GM18870 (cell line): ENCODE measurements at regions not wholly inside any gene's neighbourhood (a gene's known extent, or its start where the extent isn't known, plus 50 kb on each side); places are given as distances from the start of the nearest gene placed in this dataset.

Source experiments
- ATAC-seq: cut with Tn5 transposase; IDR thresholded peaks from one replicate; pipeline ENCODE4 v1.9.1; 2021; ENCODE audit warnings: moderate library complexity; ENCODE audit not compliant: unreplicated experiment

DNA sequence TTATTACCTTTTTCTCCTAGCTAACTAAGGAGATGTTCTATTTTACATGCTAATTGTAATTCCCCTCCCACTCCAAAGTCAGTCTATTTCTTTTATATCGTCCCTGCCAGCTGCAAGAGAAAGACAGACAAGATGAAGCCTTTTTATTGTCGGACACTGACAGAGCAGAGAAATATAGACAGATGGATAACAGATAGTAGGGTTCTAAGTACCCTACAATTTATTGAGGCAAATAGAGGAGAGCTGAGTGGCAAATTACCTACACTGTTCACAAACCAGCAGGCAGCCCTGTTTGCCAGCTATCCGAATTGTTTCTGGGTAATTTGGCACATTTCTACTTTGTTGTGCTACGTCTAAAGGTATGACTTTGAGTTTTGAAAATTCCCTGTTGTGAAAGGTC is 392.3 kb upstream of the ZNF717 start:
- no peak for ATAC-seq

DNA sequence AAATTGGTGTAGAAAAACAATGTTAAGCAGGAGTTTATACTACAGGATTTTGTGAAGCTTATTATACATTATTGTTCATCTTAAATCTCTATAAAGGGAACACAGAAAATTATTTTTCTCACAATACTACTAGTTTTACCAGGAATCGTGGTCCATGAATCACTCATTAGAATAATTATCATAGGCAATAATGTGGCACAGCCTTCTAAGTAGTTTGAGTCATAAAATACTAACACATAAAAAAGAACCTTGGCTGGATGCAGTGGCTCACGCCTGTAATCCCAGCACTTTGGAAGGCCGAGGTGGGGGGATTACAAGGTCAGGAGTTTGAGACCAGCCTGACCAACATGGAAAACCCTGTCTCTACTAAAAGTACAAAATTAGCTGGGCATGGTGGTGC is 393.1 kb upstream of the ZNF717 start:
- ATAC-seq = no peak

DNA sequence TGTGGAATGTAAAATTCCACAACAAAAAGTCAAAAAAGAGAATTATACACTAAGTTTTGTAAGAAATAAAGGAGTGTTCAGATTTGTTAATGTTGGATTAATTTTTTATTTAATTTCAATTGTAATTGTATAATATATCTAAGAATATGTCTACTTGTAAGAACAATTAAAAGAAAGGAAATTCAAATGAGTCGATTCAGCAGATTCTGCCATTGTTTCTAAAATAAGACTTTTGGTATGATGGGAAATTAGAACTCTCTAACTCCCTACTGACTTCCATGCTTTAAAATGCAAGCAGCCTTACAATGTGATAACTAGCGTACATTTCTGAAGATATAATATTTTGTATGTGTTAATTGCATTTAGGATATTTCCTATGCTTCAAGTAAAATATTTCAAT is 395.9 kb upstream of the ZNF717 start:
- ATAC-seq = no peak

DNA sequence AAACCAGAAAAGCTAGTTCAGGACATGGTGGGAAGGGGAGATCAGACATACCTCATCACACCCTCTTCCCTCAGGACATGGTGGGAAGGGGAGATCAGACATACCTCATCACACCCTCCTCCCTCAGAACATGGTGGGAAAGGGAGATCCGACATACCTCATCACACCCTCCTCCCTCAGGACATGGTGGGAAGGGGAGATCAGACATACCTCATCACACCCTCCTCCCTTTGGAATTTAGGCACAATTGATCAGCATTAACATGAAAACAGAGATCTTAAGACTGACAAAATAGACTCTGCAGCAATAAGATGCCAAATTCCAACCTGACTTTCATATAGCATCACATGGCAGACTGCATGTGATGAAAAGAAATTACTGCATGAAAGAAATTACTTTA is 412.7 kb upstream of the ZNF717 start:
- ATAC-seq = no peak

DNA sequence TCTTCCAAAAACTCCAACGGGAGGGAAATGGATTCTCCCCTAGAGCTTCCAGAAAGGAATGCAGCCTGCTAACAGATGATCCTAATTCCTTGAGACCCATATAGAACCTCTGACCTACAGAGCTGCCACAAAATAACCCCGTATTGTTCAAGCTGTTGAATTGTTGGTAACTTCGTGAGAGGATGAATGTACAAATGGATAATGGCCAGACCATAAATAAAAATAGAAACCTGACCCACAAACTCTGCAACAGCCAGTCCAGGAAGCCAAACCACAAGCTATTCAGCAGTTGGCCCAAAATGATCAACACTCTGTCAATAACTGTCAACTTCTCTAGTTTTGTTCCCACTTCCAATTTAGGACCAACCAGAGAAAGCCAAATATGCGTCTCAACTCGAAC is 414.0 kb upstream of the ZNF717 start:
- no peak for ATAC-seq

DNA sequence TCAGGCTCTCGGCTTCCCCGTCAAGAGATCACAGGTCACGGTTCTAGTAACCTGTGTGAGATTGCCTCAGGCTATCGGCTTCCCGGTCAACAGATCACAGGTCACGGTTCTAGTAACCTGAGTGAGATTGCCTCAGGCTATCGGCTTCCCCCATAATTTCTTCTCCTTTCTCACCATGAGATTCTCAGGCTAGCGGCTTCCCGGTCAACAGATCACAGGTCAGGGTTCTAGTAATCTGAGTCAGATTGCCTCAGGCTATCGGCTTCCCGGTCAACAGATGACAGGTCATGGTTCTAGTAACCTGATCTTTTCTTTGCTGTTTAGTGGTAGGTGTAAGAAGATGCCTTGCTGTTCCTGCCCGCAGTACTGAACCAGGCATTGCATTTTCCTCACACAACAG is 418.2 kb upstream of the ZNF717 start:
- no peak for ATAC-seq

DNA sequence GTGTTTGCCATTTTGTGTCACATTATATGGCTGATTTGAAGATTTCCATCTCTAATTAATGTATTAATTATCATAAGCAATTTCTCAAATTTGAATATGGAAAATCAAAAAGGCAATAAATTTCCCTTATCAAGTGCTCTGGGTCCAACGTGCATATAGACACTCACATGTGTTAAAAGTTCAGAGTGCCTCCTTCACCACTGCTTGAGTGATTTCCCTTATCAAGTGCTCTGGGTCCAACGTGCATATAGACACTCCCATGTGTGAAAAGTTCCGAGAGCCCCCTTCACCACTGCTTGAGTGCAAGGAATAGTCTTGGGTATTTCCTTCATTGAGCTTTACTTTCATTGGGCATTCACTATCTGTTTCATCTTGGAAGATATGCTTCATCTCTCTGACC is 421.0 kb upstream of the ZNF717 start:
- ATAC-seq = no peak

DNA sequence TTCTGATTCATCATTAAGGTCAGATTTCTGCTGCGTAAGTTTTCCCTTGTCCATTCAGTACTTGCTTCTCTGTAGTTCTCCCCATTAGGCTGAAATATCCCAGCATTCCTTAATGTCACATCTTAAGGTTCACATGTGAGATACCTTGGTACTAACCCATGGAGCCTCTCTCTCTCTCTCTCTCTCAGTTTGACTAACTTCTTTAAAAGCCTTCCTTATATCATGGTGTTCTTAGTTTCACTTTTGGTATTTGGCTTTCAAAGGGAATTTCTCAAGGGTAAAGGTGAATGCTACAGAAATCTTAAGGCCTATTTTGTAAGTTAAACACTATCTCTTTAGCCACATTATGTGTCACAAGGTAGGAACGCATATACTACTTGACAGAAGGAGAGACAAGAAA is 427.3 kb upstream of the ZNF717 start:
- ATAC-seq = no peak

DNA sequence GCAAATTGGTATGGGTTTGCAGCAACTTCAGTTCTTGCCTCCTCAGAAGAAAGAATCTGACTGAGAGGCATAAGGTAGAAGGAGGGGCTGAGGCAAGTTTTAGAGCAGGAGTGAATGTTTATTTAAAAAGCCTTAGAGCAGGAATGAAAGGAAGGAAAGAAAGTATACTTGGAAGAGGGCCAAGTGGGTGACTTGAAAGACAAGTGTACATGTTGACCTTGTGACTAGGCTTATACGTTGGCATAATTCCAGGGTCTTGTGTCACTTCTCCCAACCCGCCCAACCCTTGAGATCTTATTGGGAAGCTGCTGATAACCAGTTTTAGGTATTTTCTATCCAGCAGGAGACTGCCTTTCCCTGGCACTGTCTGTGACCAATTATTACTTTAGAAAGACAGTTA is 436.9 kb upstream of the ZNF717 start:
- ATAC-seq = no peak

DNA sequence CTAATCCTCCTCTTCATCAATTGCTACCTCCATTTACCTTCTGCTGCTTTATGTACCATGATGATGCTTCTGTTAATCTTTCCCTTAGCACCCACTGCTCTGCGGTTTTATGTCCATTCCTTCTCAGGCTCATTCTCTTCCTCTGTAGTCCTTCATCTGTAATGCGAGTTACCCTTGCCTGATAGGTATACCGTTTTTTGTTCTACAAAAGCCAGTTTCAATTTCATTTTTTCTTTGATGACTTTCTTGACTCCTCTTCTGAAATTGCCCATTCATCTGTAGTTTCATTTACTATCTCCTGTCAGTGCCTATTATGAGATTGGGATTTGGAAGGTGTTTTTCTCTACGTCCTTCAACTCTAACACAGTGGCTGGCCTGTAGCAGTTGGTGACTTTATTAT is 445.9 kb upstream of the ZNF717 start:
- no peak for ATAC-seq

DNA sequence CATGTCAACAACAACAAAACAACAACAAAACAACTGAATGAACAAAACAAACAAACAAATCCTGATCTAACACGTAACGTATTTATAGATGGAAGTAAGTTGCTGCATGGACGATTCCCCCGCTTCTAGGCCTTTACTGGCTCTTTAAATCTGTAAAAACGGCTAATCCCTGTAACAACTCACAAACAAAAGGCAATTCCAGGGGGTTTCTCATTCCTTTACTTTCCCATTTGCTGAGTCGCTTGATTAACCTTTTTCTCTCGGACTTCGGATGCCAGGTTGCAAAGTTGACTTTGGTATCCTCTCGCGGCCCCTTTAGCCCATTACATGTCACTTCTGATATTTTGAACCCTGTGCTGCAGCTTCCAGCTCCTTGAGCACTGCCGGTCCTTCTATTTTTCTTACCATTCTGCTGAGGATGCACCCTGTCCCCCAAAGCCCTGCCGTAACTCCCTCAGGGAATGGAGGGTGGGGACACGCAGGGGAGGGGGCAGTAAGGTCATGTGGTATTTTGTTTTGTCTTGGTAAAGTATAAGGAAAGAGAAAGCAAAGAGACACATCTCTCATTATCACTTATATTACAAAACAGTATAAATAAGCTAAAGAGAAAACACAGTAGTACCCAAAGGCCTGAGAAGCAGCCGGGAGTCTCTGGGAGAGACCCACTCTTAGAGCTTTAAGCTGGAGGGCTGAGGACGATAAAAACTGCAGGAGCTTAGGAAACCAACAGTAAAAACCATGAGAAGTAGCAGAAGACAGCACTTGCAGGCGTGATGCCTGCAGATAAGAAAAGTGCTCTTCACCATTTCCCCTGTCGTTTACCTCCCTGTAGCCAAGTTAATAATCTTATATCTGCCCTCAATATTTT is 457.8 kb upstream of the ZNF717 start:
- no peak for ATAC-seq

DNA sequence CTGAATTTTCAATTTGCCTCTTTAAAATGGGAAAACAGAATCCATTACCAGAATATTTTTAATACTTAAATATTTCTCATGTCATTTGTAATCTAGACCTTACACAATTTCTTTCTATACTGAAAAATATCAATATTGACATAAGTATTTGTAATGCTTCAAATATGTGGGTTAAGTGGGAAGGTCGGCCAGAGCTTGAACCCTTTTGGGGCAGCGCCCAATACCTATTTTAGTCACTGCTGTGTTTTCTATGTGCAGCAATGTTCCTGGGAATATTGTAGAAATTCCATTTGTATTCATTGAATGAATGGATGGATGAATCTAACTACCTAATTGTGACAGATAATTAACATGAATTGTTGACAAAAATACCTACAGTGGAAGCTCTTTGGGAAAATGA is 459.7 kb upstream of the ZNF717 start:
- no peak for ATAC-seq

DNA sequence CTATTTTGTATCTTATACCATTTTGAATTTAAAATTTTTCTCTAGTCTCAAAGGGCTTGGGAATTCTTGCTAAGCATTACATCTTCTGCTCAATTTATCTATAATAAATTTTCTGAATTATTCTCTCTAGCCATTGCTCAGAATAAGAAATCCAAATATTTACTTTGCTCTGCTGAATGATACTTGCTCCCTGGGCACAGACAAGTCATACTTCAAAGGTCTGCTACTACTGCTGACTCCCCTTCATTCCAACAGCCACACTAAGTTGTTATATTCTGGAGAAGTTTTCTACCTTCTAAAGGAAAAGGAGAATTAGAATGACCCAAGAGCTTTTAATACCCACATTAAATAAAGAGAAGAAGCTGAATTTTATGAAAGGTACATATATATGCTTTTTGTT is 460.3 kb upstream of the ZNF717 start:
- no peak for ATAC-seq

DNA sequence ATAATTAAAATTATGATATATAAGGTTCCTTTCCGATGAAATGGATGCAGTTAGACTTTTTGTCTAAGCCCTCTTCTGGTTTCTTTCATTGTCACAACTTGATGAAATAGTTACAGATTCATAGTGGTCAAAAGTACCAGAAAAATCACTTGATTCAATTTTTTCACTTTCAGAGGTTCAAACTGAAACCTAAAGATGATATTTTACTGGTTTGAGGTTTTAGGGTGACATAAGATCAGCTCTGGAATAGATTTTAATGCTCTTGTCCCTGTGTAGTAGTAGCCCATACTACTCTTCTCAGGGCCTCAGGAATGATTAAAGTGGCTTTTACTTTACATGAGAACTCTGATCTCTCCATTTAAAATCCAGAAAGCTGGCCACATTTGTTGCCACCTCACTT is 479.1 kb upstream of the ZNF717 start:
- no peak for ATAC-seq

DNA sequence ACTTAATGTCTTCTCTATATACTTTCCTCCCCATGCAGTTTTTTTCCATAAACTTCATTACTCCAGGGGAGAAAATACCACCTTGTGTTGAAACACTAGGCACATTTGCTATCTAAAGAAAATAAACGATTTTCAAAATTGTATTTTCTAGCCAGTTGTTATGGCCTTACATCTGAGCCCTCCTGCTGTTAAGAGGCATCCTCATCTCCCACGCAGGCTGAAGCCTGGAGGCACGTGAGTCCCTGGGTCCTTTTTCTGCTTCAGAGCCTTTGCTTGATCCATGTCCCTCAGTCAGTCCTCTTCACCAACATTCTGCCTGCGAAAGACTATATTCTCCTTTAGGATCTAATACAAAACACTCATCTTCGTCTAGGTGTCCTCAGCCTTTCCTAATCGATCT is 479.6 kb upstream of the ZNF717 start:
- no peak for ATAC-seq

DNA sequence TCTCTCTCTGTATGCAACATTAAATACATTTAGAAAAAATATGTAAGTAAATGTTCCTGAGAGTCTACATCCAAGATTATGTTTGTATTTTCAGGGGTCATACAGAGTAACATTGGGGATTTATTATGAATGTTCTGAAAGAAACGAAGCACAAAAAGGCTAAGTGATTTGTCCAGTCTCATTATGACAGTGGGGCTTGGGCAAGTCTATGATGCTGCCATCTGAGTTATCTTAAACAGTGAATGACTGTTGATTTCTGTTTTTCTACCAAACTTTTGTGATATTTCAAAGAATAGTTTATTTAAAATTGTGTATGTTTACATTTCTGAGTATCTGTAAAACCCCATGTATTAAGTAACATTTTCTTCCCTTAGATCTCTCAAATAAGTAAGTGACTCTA is 481.2 kb upstream of the ZNF717 start:
- ATAC-seq = no peak

DNA sequence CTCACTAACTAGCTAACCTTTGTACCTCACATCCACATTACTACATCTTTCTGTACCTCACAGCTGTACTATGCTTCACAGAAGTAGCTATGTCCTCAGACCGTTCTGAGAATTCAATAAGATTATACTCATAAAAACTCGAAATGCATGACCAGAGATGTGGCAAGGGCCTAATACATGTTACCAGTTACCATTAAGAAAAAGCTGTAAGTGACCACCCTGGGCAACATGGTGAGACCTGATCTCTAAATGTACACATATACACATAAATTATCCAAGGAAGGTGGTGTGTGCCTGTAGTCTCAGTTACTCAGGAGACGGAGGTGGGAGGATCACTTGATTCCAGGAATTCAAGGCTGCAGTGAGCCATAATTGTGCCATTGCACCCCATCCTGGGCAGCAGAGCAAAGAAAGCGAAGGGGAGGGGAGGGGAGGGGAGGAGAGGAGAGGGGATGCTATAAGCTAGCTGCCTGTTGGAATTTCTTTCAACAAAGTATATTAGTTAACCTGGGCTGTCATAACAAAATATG is 482.6 kb upstream of the ZNF717 start:
- ATAC-seq = no peak

DNA sequence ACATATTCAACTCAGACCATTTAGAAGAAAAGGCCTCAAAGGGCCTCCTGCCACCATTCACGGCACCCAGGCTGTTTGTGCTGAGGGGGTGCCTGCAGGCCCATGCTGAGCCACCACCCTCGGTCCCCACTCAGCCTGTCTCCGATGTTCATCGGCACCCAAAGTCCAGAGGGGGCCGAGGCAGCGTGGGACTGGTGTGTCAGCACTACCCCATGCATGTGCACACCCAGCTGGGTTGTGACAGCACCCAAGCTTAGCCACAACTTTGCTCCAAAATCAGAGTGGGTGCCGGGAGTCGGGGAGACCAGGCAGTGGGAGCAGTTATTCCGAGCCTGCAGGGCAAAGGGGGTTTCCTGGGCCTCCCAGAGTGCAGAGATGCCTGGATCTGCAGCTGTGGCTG is 508.5 kb upstream of the ZNF717 start:
- no peak for ATAC-seq

DNA sequence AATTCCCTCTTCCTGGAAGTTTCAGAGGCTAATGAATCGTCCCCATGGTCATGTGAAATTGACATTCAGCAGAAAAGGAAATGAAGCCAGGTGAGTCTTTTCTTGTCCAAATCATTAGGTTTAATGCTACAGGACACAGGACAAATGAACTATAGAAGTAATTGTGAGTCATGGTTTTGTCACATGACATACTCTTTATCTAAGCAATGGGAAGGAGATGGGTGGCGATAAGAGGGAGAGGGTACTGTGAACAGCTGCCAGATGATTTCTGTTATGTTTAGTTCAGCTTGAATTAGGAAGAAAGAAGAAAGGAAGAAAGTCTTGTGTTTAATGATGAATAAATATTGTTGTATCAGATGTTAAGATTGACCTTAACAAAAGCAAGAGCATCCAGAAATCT is 515.4 kb upstream of the ZNF717 start:
- no peak for ATAC-seq

DNA sequence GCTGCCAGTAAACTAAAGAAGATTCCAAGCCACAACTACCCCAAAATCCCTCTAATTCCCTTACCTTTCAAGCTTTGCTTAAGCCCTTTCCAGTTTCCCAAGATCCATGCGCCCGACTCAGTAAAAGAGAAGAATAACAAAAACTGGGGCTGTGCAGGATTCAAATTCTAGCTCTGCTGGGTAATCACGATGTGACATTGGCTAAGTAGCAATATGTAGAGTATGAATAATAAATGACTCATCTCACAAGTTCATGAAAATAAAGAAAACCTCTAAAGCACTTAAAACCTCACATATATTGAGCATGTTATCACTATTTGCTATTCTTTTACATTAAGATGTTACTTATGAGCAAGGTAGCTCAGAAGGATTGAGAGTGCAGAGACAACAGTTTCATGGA is 522.2 kb upstream of the ZNF717 start:
- ATAC-seq = no peak

DNA sequence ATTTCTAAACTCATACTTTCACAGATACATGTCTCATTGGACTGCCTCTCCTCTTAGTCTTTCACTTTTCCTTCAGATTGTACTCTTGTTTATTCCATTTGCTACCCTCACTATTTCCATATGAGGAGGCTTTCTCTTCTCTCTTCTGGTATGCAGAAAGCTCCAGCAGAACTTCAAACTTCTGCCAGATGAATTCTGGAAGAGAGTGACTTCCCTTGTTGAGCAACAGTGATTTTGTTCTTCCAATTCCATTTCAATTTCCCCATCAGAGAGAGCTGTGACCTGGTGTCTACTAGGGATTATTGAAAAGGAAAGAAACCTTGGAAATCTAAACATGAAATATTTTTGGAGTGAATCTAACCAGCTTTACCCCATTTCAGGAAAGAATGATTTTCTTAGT is 523.2 kb upstream of the ZNF717 start:
- no peak for ATAC-seq

DNA sequence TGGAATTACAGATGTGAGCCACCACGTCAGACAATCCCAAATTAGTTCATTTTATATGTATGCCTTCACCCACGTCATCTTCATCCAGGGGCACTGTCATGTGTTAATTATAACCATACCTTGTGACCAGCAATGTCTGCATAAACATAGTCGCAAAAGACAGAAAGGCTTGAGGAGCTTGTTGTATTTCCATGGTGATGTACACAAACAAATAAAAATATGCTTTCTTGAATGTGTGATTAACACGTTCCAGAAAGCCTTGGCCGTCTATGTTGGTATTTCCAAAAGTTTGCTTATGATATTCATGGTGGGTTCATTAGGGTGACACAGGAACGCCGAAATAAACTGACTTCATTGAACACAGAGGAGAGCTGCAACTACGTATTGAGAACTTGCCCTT is 524.7 kb upstream of the ZNF717 start:
- ATAC-seq = no peak

DNA sequence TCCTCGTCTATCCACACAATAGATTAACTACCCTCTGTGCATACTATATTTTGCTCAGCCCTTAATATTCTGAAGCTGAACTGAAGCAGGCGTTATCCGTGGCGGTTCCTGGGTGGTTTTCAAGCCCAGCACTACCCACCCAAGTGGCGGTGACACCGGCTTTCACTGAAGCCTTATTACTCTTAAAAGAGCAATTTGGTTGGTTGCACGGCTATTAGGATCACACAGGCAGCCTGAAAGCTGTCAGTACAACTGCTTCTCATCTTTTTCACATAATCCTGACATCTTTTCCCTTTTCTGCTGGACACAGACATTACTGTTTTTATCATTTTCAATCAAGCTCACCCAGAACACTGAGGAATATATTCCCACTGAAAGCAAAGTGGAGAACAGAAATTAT is 525.3 kb upstream of the ZNF717 start:
- ATAC-seq = no peak
